ENCODE measurements at regions not wholly inside any gene's neighbourhood (a gene's known extent, or its start where the extent isn't known, plus 50 kb on each side); places are given as distances from the start of the nearest gene placed in this dataset.

- TF ChIP-seq CTCF (IDR thresholded peaks at IDR 0.05) = no peak
- no peak for TF ChIP-seq ZFX (IDR thresholded peaks at IDR 0.05; ENCODE audit: borderline replicate concordance)
Observed at GRCh38 chr5:30398423-30398822, 795.1 kb upstream of the CDH6 start.
